ENCODE measurements at regions not wholly inside any gene's neighbourhood (a gene's known extent, or its start where the extent isn't known, plus 50 kb on each side); places are given as distances from the start of the nearest gene placed in this dataset.

DNA sequence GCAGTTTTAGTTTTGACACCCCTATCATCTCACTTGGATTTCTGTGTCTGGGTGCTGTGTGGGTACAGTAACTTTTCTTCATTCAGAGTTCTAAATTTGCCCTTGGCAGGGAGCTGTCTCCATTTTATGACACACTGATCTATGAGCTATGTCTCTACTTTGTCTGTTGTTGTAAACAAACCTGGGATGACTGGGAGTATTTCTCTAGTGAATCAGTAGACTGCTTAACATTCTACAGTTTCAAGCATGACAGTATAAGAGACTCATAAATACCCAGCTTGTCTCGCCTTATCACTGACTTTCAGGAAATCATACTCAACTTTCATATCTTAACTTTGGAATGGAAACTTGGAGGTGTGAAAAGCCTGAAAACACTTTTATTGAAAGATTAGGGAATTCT is 212.1 kb upstream of the NUDT12 start:
- no peak for TF ChIP-seq CTCF (IDR thresholded peaks at IDR 0.05)
- no peak for TF ChIP-seq POLR2A (IDR thresholded peaks at IDR 0.05)

All from right lobe of liver (tissue), 4 donors.